ENCODE measurements at regions not wholly inside any gene's neighbourhood (a gene's known extent, or its start where the extent isn't known, plus 50 kb on each side); places are given as distances from the start of the nearest gene placed in this dataset.

DNA sequence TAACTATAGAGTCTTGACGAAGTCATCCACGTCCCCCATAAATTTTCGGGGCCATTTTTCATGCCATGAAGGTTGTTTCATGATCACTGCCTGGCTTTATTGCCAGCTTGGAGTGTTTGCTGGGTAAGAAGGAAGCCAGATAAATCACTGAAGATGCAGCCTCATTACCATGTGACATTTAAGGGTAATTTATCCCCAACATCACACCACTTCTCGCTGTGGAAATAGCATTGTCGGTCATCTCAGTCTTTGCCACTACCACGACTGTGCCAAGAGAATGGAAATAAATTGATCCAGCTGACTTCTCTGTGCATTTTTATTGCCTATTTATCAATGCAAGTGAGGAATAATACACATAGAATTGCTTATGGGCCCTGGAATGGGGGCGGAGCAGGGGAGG is 617.9 kb downstream of the AJAP1 start:
- H3K27me3 ChIP-seq, result peaks cover 0 to 27% (median 8%) of the 10 kb centered on the region in 7 donors

DNA sequence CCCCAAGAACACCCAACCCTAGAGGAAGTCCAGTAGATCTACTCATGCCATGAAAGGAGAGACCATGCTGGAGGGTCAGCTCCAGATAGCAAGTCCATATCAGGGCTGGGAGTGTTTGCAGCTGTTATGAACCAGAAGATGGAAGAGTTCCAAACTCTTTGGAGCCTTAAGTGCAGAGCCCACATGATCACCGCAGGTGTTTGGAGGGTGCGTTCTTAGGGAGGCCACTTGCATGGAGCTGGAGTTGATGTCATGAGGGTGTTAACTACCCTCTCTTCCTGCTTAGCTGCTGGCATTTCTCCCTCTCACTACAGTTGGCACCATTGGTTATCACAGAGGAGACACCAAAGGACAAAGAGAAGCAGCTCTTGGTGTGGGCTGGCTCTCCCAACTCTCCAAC is 616.9 kb downstream of the AJAP1 start:
- intact Hi-C loops (cut with DNase I), result no loop called here
- Histone ChIP-seq H3K4me1 (peaks cover 0 to 10% (median 0%) of the 10 kb centered on the region in 9 donors), H3K27me3 (peaks cover 0 to 36% (median 10%) of the 10 kb centered on the region in 7 donors), H3K36me3 (no peaks in the 10 kb centered on the region), H3K9me3 (peaks cover 0 to 7% (median 0%) of the 10 kb centered on the region in 11 donors), H3K27ac (no peak overlapping the region), H3K4me3 (no peak overlapping the region)
- TF ChIP-seq, protein P1, sequence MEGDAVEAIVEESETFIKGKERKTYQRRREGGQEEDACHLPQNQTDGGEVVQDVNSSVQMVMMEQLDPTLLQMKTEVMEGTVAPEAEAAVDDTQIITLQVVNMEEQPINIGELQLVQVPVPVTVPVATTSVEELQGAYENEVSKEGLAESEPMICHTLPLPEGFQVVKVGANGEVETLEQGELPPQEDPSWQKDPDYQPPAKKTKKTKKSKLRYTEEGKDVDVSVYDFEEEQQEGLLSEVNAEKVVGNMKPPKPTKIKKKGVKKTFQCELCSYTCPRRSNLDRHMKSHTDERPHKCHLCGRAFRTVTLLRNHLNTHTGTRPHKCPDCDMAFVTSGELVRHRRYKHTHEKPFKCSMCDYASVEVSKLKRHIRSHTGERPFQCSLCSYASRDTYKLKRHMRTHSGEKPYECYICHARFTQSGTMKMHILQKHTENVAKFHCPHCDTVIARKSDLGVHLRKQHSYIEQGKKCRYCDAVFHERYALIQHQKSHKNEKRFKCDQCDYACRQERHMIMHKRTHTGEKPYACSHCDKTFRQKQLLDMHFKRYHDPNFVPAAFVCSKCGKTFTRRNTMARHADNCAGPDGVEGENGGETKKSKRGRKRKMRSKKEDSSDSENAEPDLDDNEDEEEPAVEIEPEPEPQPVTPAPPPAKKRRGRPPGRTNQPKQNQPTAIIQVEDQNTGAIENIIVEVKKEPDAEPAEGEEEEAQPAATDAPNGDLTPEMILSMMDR (IDR thresholded peaks at IDR 0.05), result no peak
- DNase-seq (no peak), ATAC-seq (no peak)
- WGBS, 2 donors, result 79 to 83% methylated on average over 2 of the region's 2 CpGs

More for the DNA sequence above, 617.9 kb downstream of the AJAP1 start:
- intact Hi-C loops (cut with DNase I), result no loop called here
- TF ChIP-seq, protein P1 (IDR thresholded peaks at IDR 0.05), result no peak
- 82 to 86% methylated on average over 7 of the region's 7 CpGs for WGBS, 2 donors
- Histone ChIP-seq H3K27ac (no peak overlapping the region), H3K4me1 (peaks cover 0 to 9% (median 0%) of the 10 kb centered on the region in 9 donors), H3K9me3 (peaks cover 0 to 7% (median 0%) of the 10 kb centered on the region in 11 donors), H3K4me3 (no peak overlapping the region), H3K36me3 (no peaks in the 10 kb centered on the region)
- DNase-seq (no peak), ATAC-seq (no peak)

DNA sequence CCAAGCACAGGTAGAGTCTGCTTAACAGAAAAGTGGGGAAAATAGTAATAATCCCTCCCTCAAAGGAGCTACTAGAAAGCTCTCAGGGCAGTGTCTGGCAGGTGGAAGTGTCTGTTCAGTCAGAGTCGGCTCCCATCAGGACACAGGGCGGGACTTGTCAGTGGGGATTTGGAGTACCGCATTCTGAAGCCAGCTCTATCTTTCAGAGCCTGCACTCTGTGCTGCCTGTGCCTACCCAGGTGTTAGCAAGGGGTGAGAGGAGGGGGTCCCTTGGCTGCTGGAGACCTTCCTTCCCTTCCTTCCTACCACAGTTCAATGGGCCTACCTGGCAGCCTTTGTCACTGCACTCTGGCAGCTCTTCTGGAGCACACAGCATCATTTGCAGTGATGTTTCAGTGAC is 615.5 kb downstream of the AJAP1 start:
- 79 to 95% methylated on average over 3 of the region's 3 CpGs for WGBS, 2 donors

DNA sequence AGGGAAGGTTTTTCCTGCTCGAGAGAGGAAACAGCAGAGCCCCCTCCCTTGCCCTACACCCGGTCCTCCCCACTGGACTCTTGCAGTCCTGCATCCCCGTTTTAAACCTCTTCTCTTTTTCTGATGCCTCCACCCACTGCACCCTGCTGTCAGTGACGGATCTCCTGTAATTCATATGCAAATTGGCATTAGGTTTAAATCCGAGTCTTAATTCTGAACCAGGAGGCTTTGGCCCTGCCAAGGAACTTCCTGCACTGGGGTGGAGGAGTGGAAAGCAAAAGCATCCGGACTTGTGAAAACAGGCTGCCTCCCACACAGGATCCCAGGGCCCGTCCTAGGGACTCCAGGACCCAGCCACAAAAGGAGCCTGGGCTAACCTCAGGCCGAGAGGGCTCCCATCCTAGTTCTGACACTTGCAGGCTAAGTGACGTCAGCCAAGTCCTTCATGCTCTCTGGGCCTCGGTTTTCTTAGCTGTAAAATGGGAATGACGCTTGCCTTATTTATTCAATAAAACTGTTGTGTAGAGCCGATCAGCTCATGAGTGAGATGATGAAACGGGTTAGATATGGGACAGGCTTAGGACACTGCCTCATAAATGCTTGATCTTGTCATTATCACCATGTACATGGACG is 613.3 kb downstream of the AJAP1 start:
- DNase-seq, result peak in 1 of 2 donors; percentile 22
- Histone ChIP-seq H3K36me3 (no peaks in the 10 kb centered on the region), H3K4me3 (no peak overlapping the region), H3K27me3 (peaks cover 0 to 23% (median 8%) of the 10 kb centered on the region in 7 donors), H3K4me1 (peaks cover 0 to 10% (median 0%) of the 10 kb centered on the region in 9 donors), H3K27ac (peak overlapping the region in 1 of 10 donors; percentile 34), H3K9me3 (peaks cover 0 to 7% (median 0%) of the 10 kb centered on the region in 11 donors)
- ATAC-seq, result peak in 3 of 8 donors; percentile 61 to 85 (median 69)
- TF ChIP-seq, protein P1 (IDR thresholded peaks at IDR 0.05), result no peak
- intact Hi-C loops (cut with DNase I), result no loop called here
- WGBS, 2 donors, result 39 to 40% methylated on average over 14 of the region's 14 CpGs

More for the DNA sequence above, 615.5 kb downstream of the AJAP1 start:
- DNase-seq (no peak), ATAC-seq (no peak)
- Histone ChIP-seq H3K4me3 (no peak overlapping the region), H3K27ac (no peak overlapping the region), H3K4me1 (peaks cover 0 to 10% (median 0%) of the 10 kb centered on the region in 9 donors), H3K36me3 (no peaks in the 10 kb centered on the region), H3K9me3 (peaks cover 0 to 7% (median 0%) of the 10 kb centered on the region in 11 donors), H3K27me3 (peaks cover 0 to 27% (median 14%) of the 10 kb centered on the region in 7 donors)
- intact Hi-C loops (cut with DNase I), result no loop called here
- TF ChIP-seq, protein P1 (IDR thresholded peaks at IDR 0.05), result no peak

Data from heart right ventricle (tissue), 16 donors.